B cell (primary cell): ENCODE measurements at regions not wholly inside any gene's neighbourhood (a gene's known extent, or its start where the extent isn't known, plus 50 kb on each side); places are given as distances from the start of the nearest gene placed in this dataset.
"Not testable (repeated sequence)": the region's sequence is repeated elsewhere in the genome, so short reads cannot be mapped to it uniquely, and the experiment has no call there.

ENCODE experiments used
- ATAC-seq: fragments of 200-7000 bp; cut with Tn5 transposase; one replicate; pipeline ENCODE4 v1.10.0; 2021; ENCODE audit warnings: low read depth, mild to moderate bottlenecking, moderate number of reproducible peaks, moderate library complexity
- CTCF ChIA-PET: fragments of 350-600 bp; sonication (Branson Sonifier 250); formaldehyde crosslinking; loops from one replicate; lab custom pipeline; 2021; ENCODE audit warnings: antibody characterized with exemption, inconsistent platforms; lab: Charles Lee
- POLR2A ChIA-PET: fragments of 350-600 bp; sonication (Branson Sonifier 250); formaldehyde crosslinking; loops from one replicate; lab custom pipeline; 2021; ENCODE audit warnings: antibody characterized with exemption; lab: Charles Lee
- DNase-seq: peaks from one replicate; pipeline ENCODE4 v3.0.0; 2013
- H2AFZ ChIP-seq: 2 replicates; pipeline ENCODE4 v1.6.1; 2012; ENCODE audit warnings: mild to moderate bottlenecking, low read depth, low read length; ENCODE audit not compliant: insufficient read depth, poor library complexity, severe bottlenecking
- H3K27ac ChIP-seq, 2 donors: 1 replicate in 1 of 2; 2 replicates in 1 of 2; pipeline ENCODE4 v1.5.1; 2012 to 2013; ENCODE audit warnings: low read length in 2 of 2, mild to moderate bottlenecking in 2 of 2, moderate library complexity in 1 of 2
- H3K27me3 ChIP-seq, 4 experiments: fragments of 200-600 bp in 1 of 4; sonication (generic) in 1 of 4; replicated peaks in 1 of 4; 1 replicate in 2 of 4; 2 replicates in 2 of 4; pipeline versions ENCODE4 v1.6.1 to v1.7.0; 2013 to 2016; ENCODE audit warnings: low read length in 3 of 4, mild to moderate bottlenecking in 2 of 4, mixed read lengths in 1 of 4, moderate library complexity in 1 of 4; ENCODE audit not compliant: insufficient read depth in 4 of 4, control insufficient read depth in 3 of 4; ENCODE audit errors: control extremely low read depth in 1 of 4
- H3K36me3 ChIP-seq, 2 experiments: replicated peaks in 1 of 2; 1 replicate in 1 of 2; 2 replicates in 1 of 2; pipeline versions ENCODE4 v1.6.1 to v1.7.1; 2013; ENCODE audit warnings: low read length in 1 of 2; ENCODE audit not compliant: insufficient read depth in 2 of 2, control insufficient read depth in 1 of 2; ENCODE audit errors: control extremely low read depth in 1 of 2, extremely low read depth in 1 of 2
- H3K4me1 ChIP-seq, 2 donors: fragments of 200-600 bp in 1 of 2; sonication (generic) in 1 of 2; 1 replicate in 1 of 2; 2 replicates in 1 of 2; pipeline versions ENCODE4 v1.5.1 to v1.6.1; 2013 to 2017; ENCODE audit warnings: low read length in 2 of 2; ENCODE audit not compliant: control insufficient read depth in 2 of 2, insufficient read depth in 2 of 2
- H3K4me2 ChIP-seq: replicated peaks from 2 replicates; pipeline ENCODE3; 2012; ENCODE audit warnings: mild to moderate bottlenecking, low read depth, low read length; ENCODE audit not compliant: poor library complexity, severe bottlenecking
- H3K4me3 ChIP-seq, 5 experiments: fragments of 200-600 bp in 1 of 5; sonication (generic) in 1 of 5; 1 replicate in 3 of 5; 2 replicates in 2 of 5; pipeline versions ENCODE4 v1.5.1 to v1.7.0; 2011 to 2016; ENCODE audit warnings: low read length in 4 of 5, mild to moderate bottlenecking in 4 of 5, low read depth in 2 of 5, control low read depth in 1 of 5, moderate library complexity in 1 of 5; ENCODE audit not compliant: insufficient read depth in 1 of 5; ENCODE audit errors: control extremely low read depth in 1 of 5, extremely low read depth in 1 of 5
- H3K79me2 ChIP-seq: fragments of 200-600 bp; sonication (generic); one replicate; pipeline ENCODE4 v1.6.0; 2016; ENCODE audit warnings: low read length; ENCODE audit not compliant: control insufficient read depth, insufficient read depth
- H3K9ac ChIP-seq: fragments of 200-600 bp; sonication (generic); 2 replicates; pipeline ENCODE4 v1.6.1; 2017; ENCODE audit warnings: mild to moderate bottlenecking, low read length, moderate library complexity
- H3K9me3 ChIP-seq, 3 donors: one replicate each; pipeline versions ENCODE4 v1.6.1 to v1.7.1; 2013; ENCODE audit warnings: low read length in 2 of 3; ENCODE audit not compliant: control insufficient read depth in 2 of 3, insufficient read depth in 1 of 3; ENCODE audit errors: control extremely low read depth in 1 of 3
- H4K20me1 ChIP-seq: 2 replicates; pipeline ENCODE4 v1.6.0; 2012; ENCODE audit warnings: mild to moderate bottlenecking, low read length; ENCODE audit not compliant: insufficient read depth, control insufficient read depth, poor library complexity, severe bottlenecking
- H3K27ac Mint-ChIP-seq: one replicate; pipeline ENCODE4 v1.8.0; 2021; ENCODE audit warnings: mixed read lengths
- H3K27me3 Mint-ChIP-seq: one replicate; pipeline ENCODE4 v1.8.0; 2021; ENCODE audit warnings: mixed read lengths
- H3K4me1 Mint-ChIP-seq: one replicate; pipeline ENCODE4 v1.8.0; 2021; ENCODE audit warnings: mixed read lengths
- H3K4me3 Mint-ChIP-seq: one replicate; pipeline ENCODE4 v1.8.0; 2021; ENCODE audit warnings: mixed read lengths
- H3K9me3 Mint-ChIP-seq: one replicate; pipeline ENCODE4 v1.8.0; 2022; ENCODE audit warnings: mixed read lengths; ENCODE audit not compliant: insufficient read depth
- EZH2 ChIP-seq: IDR thresholded peaks from 2 replicates; pipeline ENCODE4 v1.6.1; 2012; ENCODE audit warnings: borderline replicate concordance, low read depth, mild to moderate bottlenecking, moderate library complexity, low read length; ENCODE audit not compliant: insufficient read depth, poor library complexity, severe bottlenecking
- WGBS: methylation state at CpG from one replicate; pipeline ENCODE4 v1.1.5; 2013; ENCODE audit warnings: missing lambda C conversion rate; ENCODE audit not compliant: insufficient coverage; 5-methylcytosine and 5-hydroxymethylcytosine counted together
- intact Hi-C: fragments of 100-400 bp; cut with micrococcal nuclease; formaldehyde crosslinking; loops from one replicate; pipeline ENCODE4 v1.10.0; 2022
- TF ChIP-seq, protein P1 (sequence below): fragments of 200-600 bp; IDR thresholded peaks from one replicate; pipeline ENCODE4 v1.8.0; 2022; ENCODE audit warnings: antibody characterized with exemption, mild to moderate bottlenecking

DNA sequence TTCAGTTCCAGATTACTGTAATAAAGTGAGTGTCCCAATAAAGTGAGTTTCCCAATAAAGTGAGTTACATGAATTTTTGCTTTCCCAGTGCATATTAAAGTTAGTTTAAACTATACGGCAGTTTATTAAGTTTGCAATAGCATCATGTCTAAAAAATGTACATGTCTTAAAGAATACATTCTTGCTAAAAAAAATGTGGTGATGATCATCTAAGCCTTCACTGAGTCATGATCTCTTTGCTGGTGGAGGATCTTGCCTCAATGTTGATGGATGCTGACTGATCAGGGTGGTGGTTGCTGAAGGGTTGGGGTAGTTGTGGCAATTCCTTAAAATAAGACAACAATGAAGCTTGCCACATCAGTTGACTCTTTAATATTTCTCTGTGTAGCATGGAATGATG is 664.2 kb downstream of the TDRD15 start:
- Histone ChIP-seq H3K27me3 (no peaks in the 10 kb centered on the region), H3K27ac (no peak overlapping the region), H3K36me3 (no peaks in the 10 kb centered on the region), H3K79me2 (no peaks in the 10 kb centered on the region), H3K4me2 (no peak overlapping the region), H3K4me3 (no peak overlapping the region), H3K9me3 (no peaks in the 10 kb centered on the region), H3K9ac (no peak overlapping the region), H3K4me1 (no peaks in the 10 kb centered on the region), H2AFZ (no peak overlapping the region), H4K20me1 (no peaks in the 10 kb centered on the region)
- DNase-seq (no peak), ATAC-seq (no peak)
- no peaks in the 10 kb centered on the region for H3K9me3 Mint-ChIP-seq
- no peak overlapping the region for H3K27ac Mint-ChIP-seq
- no peak overlapping the region for H3K4me3 Mint-ChIP-seq
- H3K4me1 Mint-ChIP-seq: no peaks in the 10 kb centered on the region
- no CpG with 5 or more reads among the region's 1 CpG for WGBS
- intact Hi-C loops: no loop called here
- no peaks in the 10 kb centered on the region for H3K27me3 Mint-ChIP-seq
- ChIA-PET CTCF (no interaction called here), POLR2A (no interaction called here)
- TF ChIP-seq, protein P1, sequence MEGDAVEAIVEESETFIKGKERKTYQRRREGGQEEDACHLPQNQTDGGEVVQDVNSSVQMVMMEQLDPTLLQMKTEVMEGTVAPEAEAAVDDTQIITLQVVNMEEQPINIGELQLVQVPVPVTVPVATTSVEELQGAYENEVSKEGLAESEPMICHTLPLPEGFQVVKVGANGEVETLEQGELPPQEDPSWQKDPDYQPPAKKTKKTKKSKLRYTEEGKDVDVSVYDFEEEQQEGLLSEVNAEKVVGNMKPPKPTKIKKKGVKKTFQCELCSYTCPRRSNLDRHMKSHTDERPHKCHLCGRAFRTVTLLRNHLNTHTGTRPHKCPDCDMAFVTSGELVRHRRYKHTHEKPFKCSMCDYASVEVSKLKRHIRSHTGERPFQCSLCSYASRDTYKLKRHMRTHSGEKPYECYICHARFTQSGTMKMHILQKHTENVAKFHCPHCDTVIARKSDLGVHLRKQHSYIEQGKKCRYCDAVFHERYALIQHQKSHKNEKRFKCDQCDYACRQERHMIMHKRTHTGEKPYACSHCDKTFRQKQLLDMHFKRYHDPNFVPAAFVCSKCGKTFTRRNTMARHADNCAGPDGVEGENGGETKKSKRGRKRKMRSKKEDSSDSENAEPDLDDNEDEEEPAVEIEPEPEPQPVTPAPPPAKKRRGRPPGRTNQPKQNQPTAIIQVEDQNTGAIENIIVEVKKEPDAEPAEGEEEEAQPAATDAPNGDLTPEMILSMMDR: no peak
- TF ChIP-seq EZH2: no peak

DNA sequence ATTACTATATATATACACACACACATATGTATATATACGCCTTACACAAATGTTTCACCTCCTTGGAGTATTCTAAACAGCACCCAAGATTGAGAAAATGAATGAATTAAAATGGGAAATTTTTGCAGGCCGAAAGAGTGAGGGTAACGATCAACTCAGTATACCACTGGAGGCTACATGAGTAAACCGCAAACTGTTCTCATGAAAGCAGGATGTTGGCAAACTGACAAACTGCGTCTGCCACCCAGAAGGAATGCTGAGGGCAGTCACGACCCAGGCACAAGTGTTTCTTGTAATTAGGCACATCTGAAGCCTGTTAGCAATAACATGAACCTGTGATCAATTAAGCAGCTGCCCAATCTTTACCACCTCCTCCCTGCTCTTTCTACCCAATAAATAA is 666.5 kb downstream of the TDRD15 start:
- CTCF ChIA-PET, H3K9me3 ChIP-seq, H3K27ac ChIP-seq, H3K4me3 ChIP-seq, ATAC-seq, H3K4me1 ChIP-seq, POLR2A ChIA-PET, H3K27me3 ChIP-seq, H3K4me1 Mint-ChIP-seq, DNase-seq, H3K9ac ChIP-seq, intact Hi-C loops, H3K4me3 Mint-ChIP-seq, H2AFZ ChIP-seq, H3K36me3 ChIP-seq, H3K79me2 ChIP-seq, H3K27me3 Mint-ChIP-seq, H3K27ac Mint-ChIP-seq, H3K9me3 Mint-ChIP-seq, H3K4me2 ChIP-seq, H4K20me1 ChIP-seq: not testable (repeated sequence)
- WGBS: 63% methylated on average over 5 of the region's 6 CpGs
